ENCODE measurements at regions not wholly inside any gene's neighbourhood (a gene's known extent, or its start where the extent isn't known, plus 50 kb on each side); places are given as distances from the start of the nearest gene placed in this dataset.

DNA sequence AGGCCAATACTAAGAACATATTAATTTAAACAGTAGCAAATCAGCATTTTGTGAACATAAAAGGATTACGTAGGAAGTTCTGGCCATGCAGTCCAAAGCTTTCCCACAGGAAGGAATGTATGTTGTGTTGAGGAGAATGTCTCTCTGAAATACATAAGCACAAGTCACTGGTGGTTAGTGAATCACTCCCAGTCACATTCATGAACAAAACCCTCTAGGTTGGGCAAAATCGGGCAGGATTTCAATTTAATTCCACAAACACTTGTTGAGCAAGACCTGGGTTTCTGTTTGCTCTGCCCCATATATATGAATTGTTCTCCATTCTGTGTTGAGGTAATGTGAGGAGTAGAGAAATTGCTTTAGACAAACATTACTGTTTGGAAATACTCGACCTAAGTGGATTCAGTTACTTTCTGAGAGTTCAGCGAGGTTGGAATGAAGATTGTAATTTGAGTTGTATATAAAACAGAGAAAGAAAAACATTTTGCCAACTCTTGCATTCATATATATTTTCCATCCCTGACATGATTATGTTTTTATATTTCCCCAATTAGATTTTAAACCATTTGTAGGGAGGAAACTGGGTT is 127.6 kb upstream of the RPS23 start:
- 80 to 88% methylated on average over 4 of the region's 4 CpGs for WGBS, 2 donors (ENCODE audit: low coverage in 1 of 2)
- in situ Hi-C loops (cut with MboI; ENCODE audit: low pct_ligation_motif_present in 1 of 4, low pct_unique_long_range_greater_than_20kb in 1 of 4, low sequenced_read_pairs in 3 of 4): no loop called here
- H3K27me3 ChIP-seq: no peaks in the 10 kb centered on the region
- no peaks in the 10 kb centered on the region for H3K4me1 ChIP-seq
- TF ChIP-seq POLR2AphosphoS5 (IDR thresholded peaks at IDR 0.05): no peak
- TF ChIP-seq EP300 (IDR thresholded peaks at IDR 0.05; ENCODE audit: low read depth): no peak
- TF ChIP-seq POLR2A (IDR thresholded peaks at IDR 0.05): no peak
- TF ChIP-seq, protein P1, sequence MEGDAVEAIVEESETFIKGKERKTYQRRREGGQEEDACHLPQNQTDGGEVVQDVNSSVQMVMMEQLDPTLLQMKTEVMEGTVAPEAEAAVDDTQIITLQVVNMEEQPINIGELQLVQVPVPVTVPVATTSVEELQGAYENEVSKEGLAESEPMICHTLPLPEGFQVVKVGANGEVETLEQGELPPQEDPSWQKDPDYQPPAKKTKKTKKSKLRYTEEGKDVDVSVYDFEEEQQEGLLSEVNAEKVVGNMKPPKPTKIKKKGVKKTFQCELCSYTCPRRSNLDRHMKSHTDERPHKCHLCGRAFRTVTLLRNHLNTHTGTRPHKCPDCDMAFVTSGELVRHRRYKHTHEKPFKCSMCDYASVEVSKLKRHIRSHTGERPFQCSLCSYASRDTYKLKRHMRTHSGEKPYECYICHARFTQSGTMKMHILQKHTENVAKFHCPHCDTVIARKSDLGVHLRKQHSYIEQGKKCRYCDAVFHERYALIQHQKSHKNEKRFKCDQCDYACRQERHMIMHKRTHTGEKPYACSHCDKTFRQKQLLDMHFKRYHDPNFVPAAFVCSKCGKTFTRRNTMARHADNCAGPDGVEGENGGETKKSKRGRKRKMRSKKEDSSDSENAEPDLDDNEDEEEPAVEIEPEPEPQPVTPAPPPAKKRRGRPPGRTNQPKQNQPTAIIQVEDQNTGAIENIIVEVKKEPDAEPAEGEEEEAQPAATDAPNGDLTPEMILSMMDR (IDR thresholded peaks at IDR 0.05): no peak
- intact Hi-C loops (cut with DNase I; ENCODE audit: low total_unique reads): no loop called here
- H3K4me3 ChIP-seq: no peak overlapping the region
- peaks cover 9 to 10% of the 10 kb centered on the region in 2 donors for H3K9me3 ChIP-seq
- H3K36me3 ChIP-seq: no peaks in the 10 kb centered on the region
- H3K27ac ChIP-seq: no peak overlapping the region
- no peak for DNase-seq

DNA sequence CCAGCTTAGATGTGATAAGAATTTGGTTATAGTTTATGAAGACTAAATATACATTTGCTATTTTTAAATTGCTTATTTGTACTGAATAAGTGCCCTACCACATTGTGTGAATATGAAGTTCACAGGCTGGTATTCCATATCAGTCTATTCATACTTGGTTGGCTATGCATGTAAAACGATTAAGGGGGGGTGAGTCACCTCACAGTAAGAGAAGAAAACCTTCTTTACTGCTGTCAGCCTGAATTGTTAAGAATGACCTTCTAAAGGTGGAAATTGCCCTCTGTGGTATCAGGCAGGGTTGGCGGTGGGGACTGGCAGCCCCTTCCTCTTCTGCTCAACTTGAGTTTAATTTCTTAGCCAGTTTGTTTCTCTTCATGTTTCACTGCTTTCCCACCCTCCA is 127.0 kb upstream of the RPS23 start:
- H3K9me3 ChIP-seq: peaks cover 9 to 10% of the 10 kb centered on the region in 2 donors
- intact Hi-C loops (cut with DNase I; ENCODE audit: low total_unique reads): no loop called here
- WGBS, 2 donors (ENCODE audit: low coverage in 1 of 2): 64 to 78% methylated on average over 1 to 2 of the region's 2 CpGs
- DNase-seq: no peak
- no peaks in the 10 kb centered on the region for H3K36me3 ChIP-seq
- in situ Hi-C loops (cut with MboI; ENCODE audit: low pct_ligation_motif_present in 1 of 4, low pct_unique_long_range_greater_than_20kb in 1 of 4, low sequenced_read_pairs in 3 of 4): no loop called here
- H3K27ac ChIP-seq: no peak overlapping the region
- H3K27me3 ChIP-seq: no peaks in the 10 kb centered on the region
- TF ChIP-seq EP300 (IDR thresholded peaks at IDR 0.05; ENCODE audit: low read depth) (no peak), POLR2A (IDR thresholded peaks at IDR 0.05) (no peak), POLR2AphosphoS5 (IDR thresholded peaks at IDR 0.05) (no peak)
- TF ChIP-seq, protein P1 (IDR thresholded peaks at IDR 0.05): no peak
- H3K4me1 ChIP-seq: no peaks in the 10 kb centered on the region
- no peak overlapping the region for H3K4me3 ChIP-seq

DNA sequence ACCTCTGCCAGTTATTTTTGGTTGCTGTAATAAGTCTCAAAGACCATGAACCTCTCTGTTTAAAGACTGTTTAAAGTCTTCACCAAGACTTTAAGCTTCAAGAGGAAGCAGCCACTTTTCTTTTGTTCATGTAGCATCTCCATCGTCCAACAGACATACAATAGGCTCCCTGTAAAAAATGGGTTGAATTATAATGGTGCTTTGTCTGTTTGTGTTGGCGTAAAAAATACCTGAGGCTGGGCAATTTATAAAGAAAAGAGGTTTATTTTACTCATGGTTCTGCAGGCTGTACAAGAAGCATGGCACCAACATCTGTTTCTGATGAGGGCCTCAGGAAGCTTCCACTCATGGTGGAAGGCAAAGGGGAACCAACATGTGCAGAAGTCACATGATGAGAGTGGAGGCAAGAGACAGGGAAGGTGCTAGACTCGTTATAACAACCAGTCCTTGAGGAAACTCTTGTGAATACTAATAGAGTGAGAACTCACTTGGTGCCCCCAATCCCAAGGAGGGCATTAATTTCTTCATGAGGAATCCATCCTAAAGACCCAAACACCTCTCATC is 126.3 kb upstream of the RPS23 start:
- intact Hi-C loops (cut with DNase I; ENCODE audit: low total_unique reads): no loop called here
- DNase-seq: no peak
- H3K27me3 ChIP-seq: no peaks in the 10 kb centered on the region
- H3K4me1 ChIP-seq: no peaks in the 10 kb centered on the region
- TF ChIP-seq POLR2A (IDR thresholded peaks at IDR 0.05): no peak
- no peak for TF ChIP-seq POLR2AphosphoS5 (IDR thresholded peaks at IDR 0.05)
- TF ChIP-seq EP300 (IDR thresholded peaks at IDR 0.05; ENCODE audit: low read depth): no peak
- TF ChIP-seq, protein P1 (IDR thresholded peaks at IDR 0.05): no peak
- H3K4me3 ChIP-seq: no peak overlapping the region
- 73 to 89% methylated on average over 3 of the region's 3 CpGs for WGBS, 2 donors (ENCODE audit: low coverage in 1 of 2)
- peaks cover 9 to 10% of the 10 kb centered on the region in 2 donors for H3K9me3 ChIP-seq
- H3K36me3 ChIP-seq: no peaks in the 10 kb centered on the region
- H3K27ac ChIP-seq: no peak overlapping the region
- in situ Hi-C loops (cut with MboI; ENCODE audit: low pct_ligation_motif_present in 1 of 4, low pct_unique_long_range_greater_than_20kb in 1 of 4, low sequenced_read_pairs in 3 of 4): no loop called here

DNA sequence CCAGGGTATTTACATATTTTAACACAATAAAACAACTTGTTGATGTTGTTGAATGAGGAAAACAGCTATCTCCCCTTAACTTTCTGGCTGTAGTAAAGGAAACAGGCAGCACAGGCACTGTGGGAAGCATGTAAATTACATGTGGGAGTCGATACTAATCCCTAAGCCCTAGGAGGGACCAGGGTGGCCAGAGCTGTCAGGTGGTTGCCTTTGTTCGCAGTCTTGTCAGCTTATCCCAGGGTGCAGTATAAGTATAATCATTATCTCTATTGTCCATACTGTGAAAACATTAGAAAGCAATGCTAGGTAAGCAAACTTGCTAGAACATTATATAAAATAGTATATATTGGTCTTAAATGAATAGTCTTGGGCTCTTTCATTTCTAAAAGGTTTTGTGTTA is 125.6 kb upstream of the RPS23 start:
- in situ Hi-C loops (cut with MboI; ENCODE audit: low pct_ligation_motif_present in 1 of 4, low pct_unique_long_range_greater_than_20kb in 1 of 4, low sequenced_read_pairs in 3 of 4): no loop called here
- Histone ChIP-seq H3K27ac (no peak overlapping the region), H3K4me3 (no peak overlapping the region), H3K27me3 (no peaks in the 10 kb centered on the region), H3K9me3 (peaks cover 9 to 10% of the 10 kb centered on the region in 2 donors), H3K4me1 (no peaks in the 10 kb centered on the region), H3K36me3 (no peaks in the 10 kb centered on the region)
- intact Hi-C loops (cut with DNase I; ENCODE audit: low total_unique reads): no loop called here
- 60 to 81% methylated on average over 2 of the region's 2 CpGs for WGBS, 2 donors (ENCODE audit: low coverage in 1 of 2)
- DNase-seq: no peak
- TF ChIP-seq POLR2A (IDR thresholded peaks at IDR 0.05) (no peak), POLR2AphosphoS5 (IDR thresholded peaks at IDR 0.05) (no peak), EP300 (IDR thresholded peaks at IDR 0.05; ENCODE audit: low read depth) (no peak)
- TF ChIP-seq, protein P1 (IDR thresholded peaks at IDR 0.05): no peak

Measured in transverse colon (tissue), 4 donors.